ENCODE measurements at regions not wholly inside any gene's neighbourhood (a gene's known extent, or its start where the extent isn't known, plus 50 kb on each side); places are given as distances from the start of the nearest gene placed in this dataset.

- TF ChIP-seq TARDBP (IDR thresholded peaks at IDR 0.05) = no peak
- TF ChIP-seq ELF4 (IDR thresholded peaks at IDR 0.05) = no peak
- TF ChIP-seq PKNOX1 (IDR thresholded peaks at IDR 0.05) = no peak
- TF ChIP-seq SP1 (IDR thresholded peaks at IDR 0.05) = no peak
- no peak for TF ChIP-seq ZNF384 (IDR thresholded peaks at IDR 0.05)
- TF ChIP-seq BHLHE40 (IDR thresholded peaks at IDR 0.05; ENCODE audit: borderline replicate concordance) = no peak
- no peak for TF ChIP-seq SUZ12 (IDR thresholded peaks at IDR 0.05)
- no peak for TF ChIP-seq HDGF (IDR thresholded peaks at IDR 0.05; ENCODE audit: borderline replicate concordance)
Observed at GRCh38 chr5:58040044-58040443, 419.8 kb downstream of the PLK2 start.
